Skeletal muscle tissue (tissue), 3 donors: ENCODE measurements at regions not wholly inside any gene's neighbourhood (a gene's known extent, or its start where the extent isn't known, plus 50 kb on each side); places are given as distances from the start of the nearest gene placed in this dataset.

Experiments used
- H3K27ac ChIP-seq: one replicate; pipeline ENCODE4 v1.7.0; 2013; ENCODE audit warnings: mild to moderate bottlenecking, low read depth, low read length, inconsistent platforms
- H3K27me3 ChIP-seq, 3 donors: one replicate each; pipeline ENCODE4 v1.7.0; 2013; ENCODE audit warnings: low read length in 3 of 3; ENCODE audit not compliant: control insufficient read depth in 3 of 3, insufficient read depth in 3 of 3
- H3K36me3 ChIP-seq, 3 donors: one replicate each; pipeline ENCODE4 v1.7.0; 2013; ENCODE audit warnings: low read length in 3 of 3; ENCODE audit not compliant: control insufficient read depth in 3 of 3, insufficient read depth in 3 of 3
- H3K4me1 ChIP-seq, 3 donors: one replicate each; pipeline ENCODE4 v1.7.0; 2013; ENCODE audit warnings: low read length in 3 of 3, mild to moderate bottlenecking in 3 of 3; ENCODE audit not compliant: control insufficient read depth in 3 of 3, insufficient read depth in 3 of 3
- H3K4me3 ChIP-seq, 3 donors: one replicate each; pipeline ENCODE4 v1.7.0; 2013; ENCODE audit warnings: low read length in 3 of 3
- H3K9ac ChIP-seq, 3 donors: one replicate each; pipeline ENCODE4 v1.7.0; 2013; ENCODE audit warnings: low read length in 3 of 3, mild to moderate bottlenecking in 3 of 3, moderate library complexity in 2 of 3, low read depth in 1 of 3
- H3K9me3 ChIP-seq, 3 donors: one replicate each; pipeline ENCODE4 v1.7.0; 2013; ENCODE audit warnings: low read length in 3 of 3; ENCODE audit not compliant: control insufficient read depth in 3 of 3
- donor health status: Osteomylitis.

DNA sequence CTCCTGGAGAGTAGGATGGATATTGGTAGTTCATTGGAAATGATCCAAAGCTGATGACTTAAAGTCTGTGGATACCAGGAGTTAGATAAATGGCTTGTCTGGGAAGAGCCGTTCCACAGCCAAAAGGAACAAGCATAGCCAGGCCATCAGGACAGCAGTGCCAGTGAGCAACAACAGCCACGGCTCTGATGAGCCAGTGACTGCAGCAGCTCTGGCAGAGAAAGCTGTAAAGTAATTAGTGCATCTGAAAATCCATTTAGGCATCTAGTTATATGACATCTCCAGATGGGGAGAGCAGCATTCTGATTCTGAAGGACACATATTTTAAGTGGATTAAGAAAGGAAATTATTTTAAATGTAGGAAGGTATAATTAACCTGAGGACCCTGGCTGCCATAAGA lies 256.2 kb upstream of the PLXNA2 start:
- H3K27ac ChIP-seq, result no peak overlapping the region
- no peaks in the 10 kb centered on the region for H3K4me1 ChIP-seq
- no peak overlapping the region for H3K4me3 ChIP-seq
- H3K27me3 ChIP-seq, result no peaks in the 10 kb centered on the region
- H3K9me3 ChIP-seq, result no peaks in the 10 kb centered on the region
- H3K9ac ChIP-seq, result no peak overlapping the region
- no peaks in the 10 kb centered on the region for H3K36me3 ChIP-seq

GRCh38 chr1:208501542-208501941 lies 257.4 kb upstream of the PLXNA2 start:
- no peak overlapping the region for H3K27ac ChIP-seq

GRCh38 chr1:208503787-208504186 lies 259.6 kb upstream of the PLXNA2 start:
- Histone ChIP-seq H3K9ac (no peak overlapping the region), H3K4me1 (no peaks in the 10 kb centered on the region), H3K36me3 (no peaks in the 10 kb centered on the region), H3K9me3 (no peaks in the 10 kb centered on the region), H3K4me3 (no peak overlapping the region), H3K27me3 (no peaks in the 10 kb centered on the region), H3K27ac (no peak overlapping the region)

More at GRCh38 chr1:208501542-208501941, 257.4 kb upstream of the PLXNA2 start:
- Histone ChIP-seq H3K9ac (no peak overlapping the region), H3K27me3 (no peaks in the 10 kb centered on the region), H3K4me3 (no peak overlapping the region), H3K36me3 (no peaks in the 10 kb centered on the region), H3K9me3 (no peaks in the 10 kb centered on the region), H3K4me1 (no peaks in the 10 kb centered on the region)

DNA sequence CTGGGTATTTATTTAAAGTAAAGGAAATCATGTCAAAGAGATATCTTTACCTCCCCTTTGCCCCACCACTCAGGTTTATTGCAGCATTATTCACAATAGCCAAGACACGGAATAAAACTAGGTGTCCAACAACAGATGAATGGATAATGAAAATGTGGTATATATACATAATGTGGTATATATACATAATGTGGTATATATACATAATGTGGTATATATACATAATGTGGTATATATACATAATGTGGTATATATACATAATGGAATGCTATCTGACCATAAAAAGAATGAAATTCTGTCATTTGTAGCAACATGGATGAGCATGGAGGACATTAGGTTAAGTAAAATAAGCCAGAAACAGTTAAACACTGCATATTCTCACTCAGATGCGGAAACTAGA lies 262.6 kb upstream of the PLXNA2 start:
- Histone ChIP-seq H3K27ac (no peak overlapping the region), H3K9ac (no peak overlapping the region), H3K4me1 (no peaks in the 10 kb centered on the region), H3K36me3 (no peaks in the 10 kb centered on the region), H3K27me3 (no peaks in the 10 kb centered on the region), H3K9me3 (no peaks in the 10 kb centered on the region), H3K4me3 (no peak overlapping the region)

- H3K9ac ChIP-seq, result no peak overlapping the region
- no peaks in the 10 kb centered on the region for H3K4me1 ChIP-seq
- no peaks in the 10 kb centered on the region for H3K9me3 ChIP-seq
- no peaks in the 10 kb centered on the region for H3K36me3 ChIP-seq
- H3K27ac ChIP-seq, result no peak overlapping the region
- H3K27me3 ChIP-seq, result no peaks in the 10 kb centered on the region
- no peak overlapping the region for H3K4me3 ChIP-seq
Measured at GRCh38 chr1:208509072-208509471, 264.9 kb upstream of the PLXNA2 start.

DNA sequence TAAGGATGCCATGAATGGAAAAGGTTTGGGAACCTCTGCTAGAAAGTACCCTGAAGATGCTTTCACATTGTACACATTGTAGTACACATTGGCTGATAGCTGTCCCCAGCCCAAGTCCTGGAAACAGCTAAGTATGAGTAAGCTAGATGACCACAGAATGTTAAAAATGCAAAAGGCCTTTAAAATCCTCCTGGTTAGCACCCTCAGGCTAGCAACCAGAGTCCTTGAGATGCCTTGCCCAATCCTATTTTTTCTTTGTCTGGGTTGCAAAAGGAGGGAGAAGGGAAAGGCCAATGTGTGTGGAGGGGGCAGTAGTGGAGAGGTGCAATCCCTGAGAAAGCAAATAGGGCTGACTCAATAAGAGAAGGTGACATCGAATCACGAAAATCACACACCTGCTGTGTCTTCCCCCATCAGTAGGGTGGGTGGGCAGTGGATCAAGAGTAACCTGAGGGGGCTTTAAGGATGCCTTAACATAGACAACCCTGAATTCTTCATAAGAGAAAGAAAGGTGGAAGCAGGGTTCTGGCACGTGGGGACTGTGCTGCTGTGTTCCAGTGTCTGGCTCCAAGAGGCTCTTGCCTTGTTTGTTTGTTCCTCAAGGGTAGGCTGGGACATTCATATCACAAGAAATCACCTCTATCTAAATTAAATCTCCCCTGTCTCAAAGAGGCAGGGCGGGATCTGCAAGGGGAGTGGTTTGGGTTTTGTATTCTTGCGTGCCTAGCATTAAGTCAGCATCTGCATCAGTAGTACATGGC lies 266.2 kb upstream of the PLXNA2 start:
- no peaks in the 10 kb centered on the region for H3K36me3 ChIP-seq
- no peak overlapping the region for H3K9ac ChIP-seq
- no peaks in the 10 kb centered on the region for H3K27me3 ChIP-seq
- no peaks in the 10 kb centered on the region for H3K9me3 ChIP-seq
- no peak overlapping the region for H3K27ac ChIP-seq
- H3K4me3 ChIP-seq, result no peak overlapping the region
- no peaks in the 10 kb centered on the region for H3K4me1 ChIP-seq

DNA sequence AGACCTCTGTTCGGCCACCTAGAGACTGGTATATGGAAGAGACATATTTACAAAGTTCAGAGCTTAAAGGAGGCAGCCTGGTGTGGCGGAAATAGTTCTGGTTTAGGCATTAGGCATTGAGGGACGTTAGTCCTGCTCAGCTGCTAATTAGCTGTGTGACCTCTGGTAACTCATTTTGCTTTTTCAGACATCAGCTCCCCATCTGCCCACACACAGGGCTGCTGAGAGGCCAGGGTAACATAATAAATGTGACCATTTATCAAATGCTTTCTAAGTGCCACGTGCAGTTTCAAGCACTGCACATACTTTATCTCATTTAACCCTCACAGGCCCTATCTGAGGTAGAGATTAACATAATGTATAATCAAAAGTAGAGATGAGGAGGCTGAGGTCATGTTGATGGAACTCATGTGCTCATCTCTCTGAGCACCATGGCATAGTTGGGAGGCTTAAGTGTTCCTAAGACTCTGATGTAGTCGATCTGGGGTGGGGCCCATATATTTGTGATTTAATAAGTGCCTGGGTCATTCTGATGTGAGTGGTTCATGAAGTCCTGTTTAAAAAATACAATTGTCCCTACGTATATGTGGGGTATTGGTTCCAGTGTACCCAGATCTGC lies 267.2 kb upstream of the PLXNA2 start:
- Histone ChIP-seq H3K9me3 (no peaks in the 10 kb centered on the region), H3K27me3 (no peaks in the 10 kb centered on the region), H3K4me3 (no peak overlapping the region), H3K9ac (no peak overlapping the region), H3K4me1 (no peaks in the 10 kb centered on the region), H3K36me3 (no peaks in the 10 kb centered on the region), H3K27ac (no peak overlapping the region)

DNA sequence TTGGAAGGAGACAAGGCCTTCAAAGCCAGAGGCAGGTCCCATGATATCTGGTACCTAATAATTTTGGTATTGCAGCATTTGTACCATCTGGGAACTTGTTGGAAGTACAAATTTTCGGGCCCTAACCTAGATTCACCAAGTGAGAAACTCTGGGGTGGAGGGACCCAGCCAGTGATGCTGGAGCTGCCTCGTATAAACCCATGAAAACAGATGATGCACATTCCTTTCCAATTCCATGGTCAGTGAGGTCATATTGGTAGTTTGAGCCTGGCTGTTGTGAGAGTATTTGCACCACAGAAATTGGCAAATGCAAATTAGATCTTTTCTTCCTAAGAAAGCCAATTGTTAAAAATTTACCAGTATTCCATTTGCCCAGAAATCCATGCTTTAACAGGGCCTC lies 269.6 kb upstream of the PLXNA2 start:
- Histone ChIP-seq H3K4me1 (no peaks in the 10 kb centered on the region), H3K36me3 (no peaks in the 10 kb centered on the region), H3K4me3 (no peak overlapping the region), H3K9ac (no peak overlapping the region), H3K9me3 (no peaks in the 10 kb centered on the region), H3K27ac (no peak overlapping the region), H3K27me3 (no peaks in the 10 kb centered on the region)

DNA sequence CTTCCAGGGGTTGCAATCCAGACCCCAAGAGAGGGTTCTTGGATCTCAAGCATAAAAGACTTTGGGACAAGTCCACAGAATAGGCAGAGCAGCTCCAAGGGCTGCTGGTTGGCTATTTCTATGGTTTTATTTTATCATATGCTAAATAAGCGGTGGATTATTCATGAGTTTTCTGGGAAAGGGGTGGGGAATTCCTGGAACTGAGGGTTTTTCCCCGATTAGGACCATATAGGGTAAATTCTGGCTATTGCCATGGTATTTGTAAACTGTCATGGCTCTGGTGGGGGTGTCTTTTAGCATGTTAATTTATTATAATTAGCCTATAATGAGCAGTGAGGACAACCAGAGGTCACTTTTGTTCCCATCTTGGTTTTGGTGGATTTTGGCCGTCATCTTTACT lies 270.9 kb upstream of the PLXNA2 start:
- H3K27ac ChIP-seq, result no peak overlapping the region
- no peaks in the 10 kb centered on the region for H3K27me3 ChIP-seq
- no peaks in the 10 kb centered on the region for H3K4me1 ChIP-seq
- H3K9ac ChIP-seq, result no peak overlapping the region
- H3K9me3 ChIP-seq, result no peaks in the 10 kb centered on the region
- H3K36me3 ChIP-seq, result no peaks in the 10 kb centered on the region
- H3K4me3 ChIP-seq, result no peak overlapping the region

DNA sequence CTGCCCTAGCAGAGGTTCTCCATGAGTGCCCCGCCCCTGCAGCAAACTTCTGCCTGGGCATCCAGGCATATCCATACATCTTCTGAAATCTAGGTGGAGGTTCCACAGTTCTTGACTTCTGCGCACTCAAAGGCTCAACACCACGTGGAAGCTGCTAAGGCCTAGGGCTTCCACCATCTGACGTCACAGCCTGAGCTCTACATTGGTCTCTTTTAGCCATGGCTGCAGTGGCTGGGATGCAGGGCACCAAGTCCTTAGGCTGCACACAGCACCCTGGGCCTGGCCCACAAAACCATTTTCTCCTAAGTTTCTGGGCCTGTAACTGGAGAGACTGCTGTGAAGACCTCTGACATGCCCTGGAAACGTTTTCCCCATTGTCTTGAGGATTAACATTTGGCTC lies 272.6 kb upstream of the PLXNA2 start:
- no peak overlapping the region for H3K4me3 ChIP-seq
- no peaks in the 10 kb centered on the region for H3K9me3 ChIP-seq
- no peaks in the 10 kb centered on the region for H3K36me3 ChIP-seq
- H3K27ac ChIP-seq, result no peak overlapping the region
- no peaks in the 10 kb centered on the region for H3K27me3 ChIP-seq
- H3K4me1 ChIP-seq, result no peaks in the 10 kb centered on the region
- H3K9ac ChIP-seq, result no peak overlapping the region
